ENCODE measurements at regions not wholly inside any gene's neighbourhood (a gene's known extent, or its start where the extent isn't known, plus 50 kb on each side); places are given as distances from the start of the nearest gene placed in this dataset.

GRCh38 chr6:10307028-10307427 is 107.8 kb downstream of the TFAP2A start:
- Histone ChIP-seq H2BK5ac (ENCODE audit: low read depth, low read length, poor library complexity) (no peak overlapping the region), H3K9me3 (ENCODE audit: insufficient read depth, low read depth, low read length) (no peaks in the 10 kb centered on the region), H2BK120ac (ENCODE audit: insufficient read depth, low read length, poor library complexity) (no peak overlapping the region), H2AFZ (ENCODE audit: insufficient read depth, low read length, poor library complexity) (no peak overlapping the region), H2BK12ac (ENCODE audit: low read length) (peak overlapping the region; percentile 85), H3K4me3 (ENCODE audit: low read depth, low read length) (no peak overlapping the region), H3K14ac (ENCODE audit: low read length) (peak overlapping the region; percentile 35), H3K18ac (ENCODE audit: low read length) (no peak overlapping the region), H3K27ac (ENCODE audit: low read depth, low read length) (no peak overlapping the region), H4K91ac (ENCODE audit: low read depth, low read length) (no peak overlapping the region), H3K4ac (ENCODE audit: low read depth, low read length) (no peak overlapping the region), H3K27me3 (ENCODE audit: insufficient read depth, low read length) (no peaks in the 10 kb centered on the region), H3K79me1 (ENCODE audit: low read length) (peaks cover 9% of the 10 kb centered on the region), H3K9ac (ENCODE audit: low read length) (no peak overlapping the region), H4K8ac (ENCODE audit: low read depth, low read length) (no peak overlapping the region), H3K4me2 (ENCODE audit: low read length) (no peak overlapping the region), H3K79me2 (ENCODE audit: control insufficient read depth, insufficient read depth, low read length, poor library complexity) (no peaks in the 10 kb centered on the region), H2AK5ac (ENCODE audit: low read length) (no peak overlapping the region), H4K12ac (ENCODE audit: low read depth, low read length) (no peak overlapping the region), H3K4me1 (ENCODE audit: control insufficient read depth in 1 of 2, insufficient read depth in 2 of 2, low read length in 2 of 2) (peaks cover 8 to 10% of the 10 kb centered on the region in 2 experiments), H3K23ac (ENCODE audit: low read length) (no peak overlapping the region), H3K36me3 (ENCODE audit: control insufficient read depth in 1 of 2, insufficient read depth in 2 of 2, low read length in 2 of 2) (no peaks in the 10 kb centered on the region)
- DNase-seq: no peak
- WGBS (ENCODE audit: extremely low coverage, insufficient coverage, insufficient read length): no CpG with 5 or more reads among the region's 7 CpGs

- no peaks in the 10 kb centered on the region for H3K36me3 ChIP-seq (ENCODE audit: control insufficient read depth in 1 of 2, insufficient read depth in 2 of 2, low read length in 2 of 2)
- no peak overlapping the region for H3K14ac ChIP-seq (ENCODE audit: low read length)
- no peak overlapping the region for H2AFZ ChIP-seq (ENCODE audit: insufficient read depth, low read length, poor library complexity)
- no peak overlapping the region for H3K9ac ChIP-seq (ENCODE audit: low read length)
- peaks cover 8% of the 10 kb centered on the region for H3K79me1 ChIP-seq (ENCODE audit: low read length)
- H3K9me3 ChIP-seq (ENCODE audit: insufficient read depth, low read depth, low read length): no peaks in the 10 kb centered on the region
- peak; percentile 58 to 77 for DNase-seq
- no peaks in the 10 kb centered on the region for H3K79me2 ChIP-seq (ENCODE audit: control insufficient read depth, insufficient read depth, low read length, poor library complexity)
- H3K4me2 ChIP-seq (ENCODE audit: low read length): no peak overlapping the region
- no peak overlapping the region for H2AK5ac ChIP-seq (ENCODE audit: low read length)
- no peak overlapping the region for H3K27ac ChIP-seq (ENCODE audit: low read depth, low read length)
- H3K23ac ChIP-seq (ENCODE audit: low read length): no peak overlapping the region
- H3K4me3 ChIP-seq (ENCODE audit: low read depth, low read length): no peak overlapping the region
- no peak overlapping the region for H3K4ac ChIP-seq (ENCODE audit: low read depth, low read length)
- no peak overlapping the region for H2BK120ac ChIP-seq (ENCODE audit: insufficient read depth, low read length, poor library complexity)
- H2BK5ac ChIP-seq (ENCODE audit: low read depth, low read length, poor library complexity): no peak overlapping the region
- H4K91ac ChIP-seq (ENCODE audit: low read depth, low read length): no peak overlapping the region
- H3K18ac ChIP-seq (ENCODE audit: low read length): no peak overlapping the region
- no peak overlapping the region for H4K8ac ChIP-seq (ENCODE audit: low read depth, low read length)
- H2BK12ac ChIP-seq (ENCODE audit: low read length): no peak overlapping the region
- peaks cover 7 to 9% of the 10 kb centered on the region in 2 experiments for H3K4me1 ChIP-seq (ENCODE audit: control insufficient read depth in 1 of 2, insufficient read depth in 2 of 2, low read length in 2 of 2)
- WGBS (ENCODE audit: extremely low coverage, insufficient coverage, insufficient read length): no CpG with 5 or more reads among the region's 7 CpGs
- H3K27me3 ChIP-seq (ENCODE audit: insufficient read depth, low read length): no peaks in the 10 kb centered on the region
- H4K12ac ChIP-seq (ENCODE audit: low read depth, low read length): no peak overlapping the region
Measured at GRCh38 chr6:10305790-10306415, 109.0 kb downstream of the TFAP2A start.

GRCh38 chr6:10303608-10304506 is 111.0 kb downstream of the TFAP2A start:
- no peak overlapping the region for H3K27ac ChIP-seq (ENCODE audit: low read depth, low read length)
- no peak overlapping the region for H3K4me2 ChIP-seq (ENCODE audit: low read length)
- no peaks in the 10 kb centered on the region for H3K27me3 ChIP-seq (ENCODE audit: insufficient read depth, low read length)
- no peak overlapping the region for H4K91ac ChIP-seq (ENCODE audit: low read depth, low read length)
- DNase-seq: peak; percentile 63 to 68
- H3K4me3 ChIP-seq (ENCODE audit: low read depth, low read length): no peak overlapping the region
- no peak overlapping the region for H3K23ac ChIP-seq (ENCODE audit: low read length)
- no peak overlapping the region for H3K18ac ChIP-seq (ENCODE audit: low read length)
- H2BK120ac ChIP-seq (ENCODE audit: insufficient read depth, low read length, poor library complexity): peak overlapping the region; percentile 2
- H3K9me3 ChIP-seq (ENCODE audit: insufficient read depth, low read depth, low read length): no peaks in the 10 kb centered on the region
- no peak overlapping the region for H2AFZ ChIP-seq (ENCODE audit: insufficient read depth, low read length, poor library complexity)
- H3K79me2 ChIP-seq (ENCODE audit: control insufficient read depth, insufficient read depth, low read length, poor library complexity): no peaks in the 10 kb centered on the region
- H3K4ac ChIP-seq (ENCODE audit: low read depth, low read length): no peak overlapping the region
- H3K14ac ChIP-seq (ENCODE audit: low read length): peak overlapping the region; percentile 11
- H3K9ac ChIP-seq (ENCODE audit: low read length): no peak overlapping the region
- no peak overlapping the region for H4K12ac ChIP-seq (ENCODE audit: low read depth, low read length)
- peak overlapping the region; percentile 3 for H2AK5ac ChIP-seq (ENCODE audit: low read length)
- no CpG with 5 or more reads among the region's 7 CpGs for WGBS (ENCODE audit: extremely low coverage, insufficient coverage, insufficient read length)
- peaks cover 7% of the 10 kb centered on the region for H3K79me1 ChIP-seq (ENCODE audit: low read length)
- H3K36me3 ChIP-seq (ENCODE audit: control insufficient read depth in 1 of 2, insufficient read depth in 2 of 2, low read length in 2 of 2): no peaks in the 10 kb centered on the region
- no peak overlapping the region for H2BK12ac ChIP-seq (ENCODE audit: low read length)
- H3K4me1 ChIP-seq (ENCODE audit: control insufficient read depth in 1 of 2, insufficient read depth in 2 of 2, low read length in 2 of 2): peaks cover 4 to 7% of the 10 kb centered on the region in 2 experiments
- H4K8ac ChIP-seq (ENCODE audit: low read depth, low read length): peak overlapping the region; percentile 31
- H2BK5ac ChIP-seq (ENCODE audit: low read depth, low read length, poor library complexity): no peak overlapping the region

- Histone ChIP-seq H3K4me3 (ENCODE audit: low read depth, low read length) (no peak overlapping the region), H2BK120ac (ENCODE audit: insufficient read depth, low read length, poor library complexity) (no peak overlapping the region), H3K23ac (ENCODE audit: low read length) (no peak overlapping the region), H4K12ac (ENCODE audit: low read depth, low read length) (no peak overlapping the region), H3K9me3 (ENCODE audit: insufficient read depth, low read depth, low read length) (no peaks in the 10 kb centered on the region), H3K4ac (ENCODE audit: low read depth, low read length) (no peak overlapping the region), H3K4me2 (ENCODE audit: low read length) (no peak overlapping the region), H3K36me3 (ENCODE audit: control insufficient read depth in 1 of 2, insufficient read depth in 2 of 2, low read length in 2 of 2) (no peaks in the 10 kb centered on the region), H3K79me1 (ENCODE audit: low read length) (peaks cover 5% of the 10 kb centered on the region), H2BK12ac (ENCODE audit: low read length) (no peak overlapping the region), H3K27ac (ENCODE audit: low read depth, low read length) (no peak overlapping the region), H2BK5ac (ENCODE audit: low read depth, low read length, poor library complexity) (no peak overlapping the region), H3K18ac (ENCODE audit: low read length) (no peak overlapping the region), H3K14ac (ENCODE audit: low read length) (no peak overlapping the region), H3K9ac (ENCODE audit: low read length) (no peak overlapping the region), H4K91ac (ENCODE audit: low read depth, low read length) (no peak overlapping the region), H3K4me1 (ENCODE audit: control insufficient read depth in 1 of 2, insufficient read depth in 2 of 2, low read length in 2 of 2) (peaks cover 3 to 7% of the 10 kb centered on the region in 2 experiments), H3K79me2 (ENCODE audit: control insufficient read depth, insufficient read depth, low read length, poor library complexity) (no peaks in the 10 kb centered on the region), H2AK5ac (ENCODE audit: low read length) (no peak overlapping the region), H4K8ac (ENCODE audit: low read depth, low read length) (no peak overlapping the region), H2AFZ (ENCODE audit: insufficient read depth, low read length, poor library complexity) (no peak overlapping the region), H3K27me3 (ENCODE audit: insufficient read depth, low read length) (no peaks in the 10 kb centered on the region)
- no CpG with 5 or more reads among the region's 6 CpGs for WGBS (ENCODE audit: extremely low coverage, insufficient coverage, insufficient read length)
- no peak for DNase-seq
Measured at GRCh38 chr6:10302566-10303235, 112.2 kb downstream of the TFAP2A start.
